H9 (cell line): ENCODE measurements at regions not wholly inside any gene's neighbourhood (a gene's known extent, or its start where the extent isn't known, plus 50 kb on each side); places are given as distances from the start of the nearest gene placed in this dataset.

Experiments
- DNase-seq: peaks from one replicate; pipeline ENCODE4 v3.0.0-alpha.2; 2017
- H2AFZ ChIP-seq: one replicate; pipeline ENCODE4 v1.6.1; 2013; ENCODE audit warnings: mild to moderate bottlenecking, low read length, control low read depth, moderate library complexity
- H2AK5ac ChIP-seq: 2 replicates; pipeline ENCODE4 v1.6.1; 2013; ENCODE audit warnings: low read length, control low read depth, mixed read lengths; ENCODE audit not compliant: insufficient read length
- H2BK120ac ChIP-seq: one replicate; pipeline ENCODE4 v1.6.1; 2013; ENCODE audit warnings: low read depth, mild to moderate bottlenecking, low read length, control low read depth, inconsistent platforms; ENCODE audit not compliant: poor library complexity, severe bottlenecking
- H2BK12ac ChIP-seq: 2 replicates; pipeline ENCODE4 v1.6.1; 2013; ENCODE audit warnings: low read length, control low read depth, mixed read lengths, low read depth; ENCODE audit not compliant: insufficient read length
- H2BK15ac ChIP-seq: 2 replicates; pipeline ENCODE4 v1.6.1; 2013; ENCODE audit warnings: low read depth, low read length, control low read depth
- H2BK20ac ChIP-seq: one replicate; pipeline ENCODE4 v1.6.1; 2013; ENCODE audit warnings: low read depth, mild to moderate bottlenecking, low read length, control low read depth, inconsistent platforms; ENCODE audit not compliant: poor library complexity, severe bottlenecking
- H2BK5ac ChIP-seq: 2 replicates; pipeline ENCODE4 v1.6.1; 2013; ENCODE audit warnings: low read length, control low read depth, mixed read lengths; ENCODE audit not compliant: insufficient read length
- H3K14ac ChIP-seq: 2 replicates; pipeline ENCODE4 v1.6.1; 2013; ENCODE audit warnings: low read length, control low read depth; ENCODE audit not compliant: insufficient read depth
- H3K18ac ChIP-seq: 2 replicates; pipeline ENCODE4 v1.6.1; 2013; ENCODE audit warnings: low read depth, mild to moderate bottlenecking, mixed read lengths, low read length, control low read depth; ENCODE audit not compliant: insufficient read length
- H3K23ac ChIP-seq: 2 replicates; pipeline ENCODE4 v1.6.1; 2013; ENCODE audit warnings: low read length, control low read depth, mixed read lengths, low read depth; ENCODE audit not compliant: insufficient read length
- H3K23me2 ChIP-seq: 2 replicates; pipeline ENCODE4 v1.6.1; 2013; ENCODE audit warnings: low read depth, mild to moderate bottlenecking, mixed read lengths, low read length, control low read depth; ENCODE audit not compliant: insufficient read length, poor library complexity, severe bottlenecking
- H3K27ac ChIP-seq: 2 replicates; pipeline ENCODE4 v1.5.1; 2013; ENCODE audit warnings: low read length, control low read depth, mixed read lengths, low read depth; ENCODE audit not compliant: insufficient read length
- H3K27me3 ChIP-seq: 2 replicates; pipeline ENCODE4 v1.6.1; 2013; ENCODE audit warnings: low read length, control low read depth, inconsistent platforms; ENCODE audit not compliant: insufficient read depth
- H3K4ac ChIP-seq: 2 replicates; pipeline ENCODE4 v1.6.1; 2013; ENCODE audit warnings: low read depth, mild to moderate bottlenecking, control low read depth, inconsistent platforms, low read length, moderate library complexity
- H3K4me1 ChIP-seq: 2 replicates; pipeline ENCODE4 v1.6.1; 2013; ENCODE audit warnings: low read length, control low read depth, inconsistent platforms; ENCODE audit not compliant: insufficient read depth
- H3K4me2 ChIP-seq: 2 replicates; pipeline ENCODE4 v1.6.1; 2013; ENCODE audit warnings: low read length, control low read depth, mixed read lengths; ENCODE audit not compliant: insufficient read length, insufficient read depth
- H3K56ac ChIP-seq: 2 replicates; pipeline ENCODE4 v1.6.1; 2013; ENCODE audit warnings: low read depth, mild to moderate bottlenecking, mixed read lengths, low read length, control low read depth; ENCODE audit not compliant: insufficient read length
- H3K79me1 ChIP-seq: 2 replicates; pipeline ENCODE4 v1.6.1; 2013; ENCODE audit warnings: low read depth, mild to moderate bottlenecking, moderate library complexity, low read length, control low read depth, inconsistent platforms; ENCODE audit not compliant: insufficient read depth, poor library complexity, severe bottlenecking
- H3K79me2 ChIP-seq: 2 replicates; pipeline ENCODE4 v1.6.1; 2013; ENCODE audit warnings: low read length, control low read depth, inconsistent platforms; ENCODE audit not compliant: insufficient read depth
- H3K9ac ChIP-seq: 2 replicates; pipeline ENCODE4 v1.6.1; 2013; ENCODE audit warnings: low read length, control low read depth, mixed read lengths; ENCODE audit not compliant: insufficient read length; ENCODE audit errors: extremely low read depth
- H3K9me3 ChIP-seq: one replicate; pipeline ENCODE4 v1.6.1; 2013; ENCODE audit warnings: low read depth, low read length, inconsistent platforms; ENCODE audit not compliant: control insufficient read depth
- H3T11ph ChIP-seq: one replicate; pipeline ENCODE4 v1.6.1; 2013; ENCODE audit warnings: mild to moderate bottlenecking, low read length, control low read depth, inconsistent platforms
- H4K20me1 ChIP-seq: one replicate; pipeline ENCODE4 v1.6.1; 2013; ENCODE audit not compliant: control insufficient read depth, insufficient read length, insufficient read depth
- H4K5ac ChIP-seq: 2 replicates; pipeline ENCODE4 v1.6.1; 2013; ENCODE audit warnings: low read depth, mild to moderate bottlenecking, mixed read lengths, low read length, control low read depth; ENCODE audit not compliant: insufficient read length
- H4K8ac ChIP-seq: replicated peaks from 2 replicates; pipeline ENCODE4 v1.6.1; 2013; ENCODE audit warnings: low read length, control low read depth, mixed read lengths, low read depth; ENCODE audit not compliant: insufficient read length
- H4K91ac ChIP-seq: 2 replicates; pipeline ENCODE4 v1.6.1; 2013; ENCODE audit warnings: low read depth, mild to moderate bottlenecking, moderate library complexity, mixed read lengths, low read length, control low read depth; ENCODE audit not compliant: insufficient read length
- H3K27ac Mint-ChIP-seq, 3 experiments: 2 replicates in 2 of 3; 3 replicates in 1 of 3; pipeline ENCODE4 v1.8.0; 2020 to 2021; ENCODE audit warnings: mixed read lengths in 3 of 3, mild to moderate bottlenecking in 1 of 3, moderate library complexity in 1 of 3
- H3K27me3 Mint-ChIP-seq: 2 replicates; pipeline ENCODE4 v1.8.0; 2021; ENCODE audit warnings: low read depth, mild to moderate bottlenecking, moderate library complexity, mixed read lengths
- H3K36me3 Mint-ChIP-seq, 3 experiments: 2 replicates in 2 of 3; 3 replicates in 1 of 3; pipeline ENCODE4 v1.8.0; 2020 to 2021; ENCODE audit warnings: low read depth in 3 of 3, mixed read lengths in 3 of 3; ENCODE audit not compliant: insufficient read depth in 1 of 3
- H3K4me1 Mint-ChIP-seq, 2 experiments: 2 replicates each; pipeline ENCODE4 v1.8.0; 2020; ENCODE audit warnings: mixed read lengths in 2 of 2
- H3K4me3 Mint-ChIP-seq, 2 experiments: 2 replicates in 1 of 2; 3 replicates in 1 of 2; pipeline ENCODE4 v1.8.0; 2020 to 2021; ENCODE audit warnings: mild to moderate bottlenecking in 2 of 2, mixed read lengths in 2 of 2, moderate library complexity in 1 of 2
- H3K9me3 Mint-ChIP-seq, 2 experiments: 2 replicates in 1 of 2; 3 replicates in 1 of 2; pipeline ENCODE4 v1.8.0; 2020; ENCODE audit warnings: mild to moderate bottlenecking in 2 of 2, mixed read lengths in 2 of 2, moderate library complexity in 1 of 2
- CTCF ChIP-seq: fragments of 200-600 bp; sonication (generic); conservative IDR thresholded peaks from 3 replicates; pipeline ENCODE4 v1.8.0; 2021; ENCODE audit warnings: antibody characterized with exemption, mild to moderate bottlenecking

GRCh38 chr4:180923486-180923885 is 1319.7 kb upstream of the TENM3 start:
- Histone ChIP-seq H2BK15ac (no peak overlapping the region), H3K14ac (no peak overlapping the region), H3K56ac (no peak overlapping the region), H3K79me2 (no peaks in the 10 kb centered on the region), H4K91ac (no peak overlapping the region), H3K23ac (no peak overlapping the region), H4K8ac (no peak overlapping the region), H3K18ac (no peak overlapping the region), H3K4ac (no peak overlapping the region), H3T11ph (no peak overlapping the region), H4K20me1 (no peaks in the 10 kb centered on the region), H3K4me1 (no peaks in the 10 kb centered on the region), H3K27ac (no peak overlapping the region), H3K23me2 (no peaks in the 10 kb centered on the region), H3K9ac (no peak overlapping the region), H2AK5ac (no peak overlapping the region), H2AFZ (no peak overlapping the region), H3K9me3 (no peaks in the 10 kb centered on the region), H3K79me1 (no peaks in the 10 kb centered on the region), H4K5ac (no peak overlapping the region), H3K27me3 (no peaks in the 10 kb centered on the region), H2BK20ac (no peak overlapping the region), H2BK120ac (no peak overlapping the region), H2BK12ac (no peak overlapping the region), H3K4me2 (no peak overlapping the region), H2BK5ac (no peak overlapping the region)
- Mint-ChIP-seq H3K36me3 (no peaks in the 10 kb centered on the region), H3K9me3 (no peaks in the 10 kb centered on the region), H3K4me3 (no peak overlapping the region), H3K27me3 (no peaks in the 10 kb centered on the region), H3K27ac (no peak overlapping the region), H3K4me1 (peaks cover 14 to 15% of the 10 kb centered on the region in 2 experiments)
- no peak for DNase-seq
- no peak for TF ChIP-seq CTCF
